H7 (cell line): ENCODE measurements at regions not wholly inside any gene's neighbourhood (a gene's known extent, or its start where the extent isn't known, plus 50 kb on each side); places are given as distances from the start of the nearest gene placed in this dataset.
A peak's percentile ranks its signal among the peaks of the same experiment; 100 is the strongest.

Experiments
- DNase-seq: peaks from one replicate; pipeline ENCODE4 v3.0.0; 2012
- H3K27me3 ChIP-seq: 2 replicates; pipeline ENCODE4 v1.6.0; 2011; ENCODE audit warnings: mild to moderate bottlenecking, low read length; ENCODE audit not compliant: control insufficient read depth, insufficient read depth
- H3K36me3 ChIP-seq: replicated peaks from 2 replicates; pipeline ENCODE4 v1.5.1; 2011; ENCODE audit warnings: low read length; ENCODE audit not compliant: control insufficient read depth, insufficient read depth
- H3K4me3 ChIP-seq: 2 replicates; pipeline ENCODE4 v1.5.1; 2011; ENCODE audit warnings: low read depth, mild to moderate bottlenecking, control low read depth, low read length, moderate library complexity; ENCODE audit not compliant: insufficient read depth

GRCh38 chr11:104588970-104589369, 309.3 kb downstream of the CASP12 start:
- H3K4me3 ChIP-seq = no peak overlapping the region
- H3K27me3 ChIP-seq = no peaks in the 10 kb centered on the region
- no peaks in the 10 kb centered on the region for H3K36me3 ChIP-seq
- DNase-seq = no peak

- H3K4me3 ChIP-seq = no peak overlapping the region
- DNase-seq = no peak
- no peaks in the 10 kb centered on the region for H3K27me3 ChIP-seq
- no peaks in the 10 kb centered on the region for H3K36me3 ChIP-seq
Observed at GRCh38 chr11:104588446-104588845, 309.8 kb downstream of the CASP12 start.

GRCh38 chr11:104584823-104585222, 313.4 kb downstream of the CASP12 start:
- H3K36me3 ChIP-seq = no peaks in the 10 kb centered on the region

GRCh38 chr11:104583857-104584256, 314.4 kb downstream of the CASP12 start:
- DNase-seq = no peak
- Histone ChIP-seq H3K36me3 (no peaks in the 10 kb centered on the region), H3K4me3 (no peak overlapping the region), H3K27me3 (no peaks in the 10 kb centered on the region)

More at GRCh38 chr11:104584823-104585222, 313.4 kb downstream of the CASP12 start:
- H3K27me3 ChIP-seq = no peaks in the 10 kb centered on the region
- H3K4me3 ChIP-seq = no peak overlapping the region
- no peak for DNase-seq

GRCh38 chr11:104582431-104582830, 315.8 kb downstream of the CASP12 start:
- no peak for DNase-seq
- no peaks in the 10 kb centered on the region for H3K36me3 ChIP-seq
- H3K4me3 ChIP-seq = no peak overlapping the region

GRCh38 chr11:104581246-104581980, 316.8 kb downstream of the CASP12 start:
- Histone ChIP-seq H3K4me3 (no peak overlapping the region), H3K27me3 (no peaks in the 10 kb centered on the region), H3K36me3 (no peaks in the 10 kb centered on the region)
- DNase-seq = peak; percentile 4

More at GRCh38 chr11:104582431-104582830, 315.8 kb downstream of the CASP12 start:
- H3K27me3 ChIP-seq = no peaks in the 10 kb centered on the region

GRCh38 chr11:104573441-104573990, 324.7 kb downstream of the CASP12 start:
- no peaks in the 10 kb centered on the region for H3K36me3 ChIP-seq
- DNase-seq = no peak

GRCh38 chr11:104572279-104572678, 326.0 kb downstream of the CASP12 start:
- DNase-seq = no peak
- no peaks in the 10 kb centered on the region for H3K27me3 ChIP-seq
- H3K4me3 ChIP-seq = no peak overlapping the region
- no peaks in the 10 kb centered on the region for H3K36me3 ChIP-seq

More at GRCh38 chr11:104573441-104573990, 324.7 kb downstream of the CASP12 start:
- Histone ChIP-seq H3K27me3 (no peaks in the 10 kb centered on the region), H3K4me3 (no peak overlapping the region)

GRCh38 chr11:104570078-104570701, 328.1 kb downstream of the CASP12 start:
- Histone ChIP-seq H3K36me3 (no peaks in the 10 kb centered on the region), H3K27me3 (no peaks in the 10 kb centered on the region), H3K4me3 (no peak overlapping the region)
- DNase-seq = no peak

GRCh38 chr11:104565583-104565961, 332.7 kb downstream of the CASP12 start:
- H3K36me3 ChIP-seq = no peaks in the 10 kb centered on the region
- no peak for DNase-seq

GRCh38 chr11:104564921-104565582, 333.2 kb downstream of the CASP12 start:
- no peaks in the 10 kb centered on the region for H3K36me3 ChIP-seq
- no peaks in the 10 kb centered on the region for H3K27me3 ChIP-seq
- no peak for DNase-seq
- no peak overlapping the region for H3K4me3 ChIP-seq

More at GRCh38 chr11:104565583-104565961, 332.7 kb downstream of the CASP12 start:
- H3K27me3 ChIP-seq = no peaks in the 10 kb centered on the region
- no peak overlapping the region for H3K4me3 ChIP-seq

- H3K27me3 ChIP-seq = no peaks in the 10 kb centered on the region
- no peak for DNase-seq
Observed at GRCh38 chr11:104556606-104557301, 341.5 kb downstream of the CASP12 start.

GRCh38 chr11:104549019-104549418, 349.2 kb downstream of the CASP12 start:
- Histone ChIP-seq H3K36me3 (no peaks in the 10 kb centered on the region), H3K4me3 (no peak overlapping the region)
- no peak for DNase-seq

More at GRCh38 chr11:104556606-104557301, 341.5 kb downstream of the CASP12 start:
- Histone ChIP-seq H3K36me3 (no peaks in the 10 kb centered on the region), H3K4me3 (no peak overlapping the region)

GRCh38 chr11:104547996-104548661, 350.1 kb downstream of the CASP12 start:
- H3K4me3 ChIP-seq = no peak overlapping the region
- no peaks in the 10 kb centered on the region for H3K36me3 ChIP-seq
- no peaks in the 10 kb centered on the region for H3K27me3 ChIP-seq
- no peak for DNase-seq

More at GRCh38 chr11:104549019-104549418, 349.2 kb downstream of the CASP12 start:
- H3K27me3 ChIP-seq = no peaks in the 10 kb centered on the region
